Common myeloid progenitor, CD34-positive (primary cell): ENCODE measurements at regions not wholly inside any gene's neighbourhood (a gene's known extent, or its start where the extent isn't known, plus 50 kb on each side); places are given as distances from the start of the nearest gene placed in this dataset.

Source experiments
- CTCF ChIA-PET: fragments of 350-600 bp; sonication (Branson Sonifier 250); formaldehyde crosslinking; loops from one replicate; lab custom pipeline; 2021; ENCODE audit warnings: antibody characterized with exemption; lab: Charles Lee
- POLR2A ChIA-PET: fragments of 350-600 bp; sonication (Branson Sonifier 250); formaldehyde crosslinking; loops from one replicate; lab custom pipeline; 2021; ENCODE audit warnings: antibody characterized with exemption; lab: Charles Lee
- DNase-seq, 3 donors: peaks; one replicate each; pipeline versions ENCODE4 v3.0.0 to v3.0.0-alpha.2; 2013
- H3K27ac ChIP-seq, 2 experiments: 1 replicate in 1 of 2; 2 replicates in 1 of 2; pipeline ENCODE4 v1.7.0; 2013; ENCODE audit warnings: inconsistent platforms in 2 of 2, low read length in 2 of 2, mild to moderate bottlenecking in 2 of 2, low read depth in 1 of 2, moderate library complexity in 1 of 2; ENCODE audit not compliant: severe bottlenecking in 2 of 2, insufficient read depth in 1 of 2, poor library complexity in 1 of 2
- H3K27me3 ChIP-seq, 5 experiments: replicated peaks in 2 of 5; 1 replicate in 3 of 5; 2 replicates in 2 of 5; pipeline versions ENCODE4 v1.6.1 to v1.7.0; 2013; ENCODE audit warnings: low read length in 4 of 5, mild to moderate bottlenecking in 2 of 5, moderate library complexity in 2 of 5, inconsistent platforms in 1 of 5; ENCODE audit not compliant: insufficient read depth in 5 of 5, control insufficient read depth in 4 of 5
- H3K36me3 ChIP-seq, 4 experiments: 1 replicate in 2 of 4; 2 replicates in 2 of 4; pipeline versions ENCODE4 v1.6.1 to v1.7.0; 2013; ENCODE audit warnings: low read length in 3 of 4, control low read depth in 1 of 4, mild to moderate bottlenecking in 1 of 4; ENCODE audit not compliant: control insufficient read depth in 4 of 4, insufficient read depth in 4 of 4
- H3K4me1 ChIP-seq, 4 experiments: 1 replicate in 3 of 4; 2 replicates in 1 of 4; pipeline versions ENCODE4 v1.6.1 to v1.7.1; 2013; ENCODE audit warnings: low read length in 3 of 4, mild to moderate bottlenecking in 3 of 4, control low read depth in 1 of 4, inconsistent platforms in 1 of 4, moderate library complexity in 1 of 4; ENCODE audit not compliant: control insufficient read depth in 4 of 4, insufficient read depth in 4 of 4; ENCODE audit errors: control extremely low read depth in 1 of 4
- H3K4me3 ChIP-seq, 7 experiments: 1 replicate in 4 of 7; 2 replicates in 3 of 7; pipeline versions ENCODE4 v1.5.1 to v1.7.0; 2013; ENCODE audit warnings: mild to moderate bottlenecking in 7 of 7, low read length in 6 of 7, moderate library complexity in 6 of 7, inconsistent platforms in 2 of 7, low read depth in 2 of 7, control low read depth in 1 of 7; ENCODE audit not compliant: insufficient read depth in 4 of 7, control insufficient read depth in 1 of 7; ENCODE audit errors: extremely low read depth in 1 of 7
- H3K9me3 ChIP-seq, 5 experiments: 1 replicate in 4 of 5; 2 replicates in 1 of 5; pipeline versions ENCODE4 v1.6.1 to v1.7.1; 2013; ENCODE audit warnings: low read length in 4 of 5, mild to moderate bottlenecking in 2 of 5, inconsistent platforms in 1 of 5, low read depth in 1 of 5, moderate library complexity in 1 of 5; ENCODE audit not compliant: control insufficient read depth in 4 of 5, insufficient read depth in 2 of 5; ENCODE audit errors: control extremely low read depth in 1 of 5
- WGBS: methylation state at CpG from one replicate; pipeline ENCODE4 v1.1.5; 2013; ENCODE audit not compliant: insufficient coverage; 5-methylcytosine and 5-hydroxymethylcytosine counted together

GRCh38 chrX:9349572-9350494 lies 115.0 kb upstream of the TBL1X start:
- no peak for DNase-seq
- Histone ChIP-seq H3K9me3 (no peaks in the 10 kb centered on the region), H3K27me3 (no peaks in the 10 kb centered on the region), H3K27ac (peak overlapping the region in 1 of 2 experiments; percentile 85), H3K4me3 (peak overlapping the region in 1 of 7 experiments; percentile 20), H3K36me3 (no peaks in the 10 kb centered on the region), H3K4me1 (peaks cover 7 to 57% (median 41%) of the 10 kb centered on the region in 4 experiments)
- 84% methylated on average over 6 of the region's 11 CpGs for WGBS
- ChIA-PET CTCF (interaction anchor here (1.2 to 1.6 kb wide), 2 partner anchors 9 to 20 kb away, joined by 4 to 5 read pairs; no protein-coding TSS in a partner anchor), POLR2A (no interaction called here)

GRCh38 chrX:9351126-9351525 lies 113.7 kb upstream of the TBL1X start:
- no peak for DNase-seq
- Histone ChIP-seq H3K4me1 (peaks cover 10 to 70% (median 47%) of the 10 kb centered on the region in 4 experiments), H3K36me3 (no peaks in the 10 kb centered on the region), H3K27ac (peak overlapping the region; percentile 9 to 85), H3K4me3 (no peak overlapping the region), H3K27me3 (no peaks in the 10 kb centered on the region), H3K9me3 (no peaks in the 10 kb centered on the region)
- CTCF ChIA-PET, result interaction anchor here (1.6 kb wide), 1 partner anchor 19 kb away, joined by 5 read pairs; no protein-coding TSS in a partner anchor
- POLR2A ChIA-PET, result no interaction called here
- WGBS, result 100% methylated on average over 1 of the region's 3 CpGs

GRCh38 chrX:9352243-9352642 lies 112.6 kb upstream of the TBL1X start:
- CTCF ChIA-PET, result interaction anchor here (0.6 to 2.0 kb wide), 2 partner anchors 111 to 536 kb away, joined by 3 to 9 read pairs; no protein-coding TSS in a partner anchor
- peak overlapping the region; percentile 72 to 85 for H3K27ac ChIP-seq
- no peaks in the 10 kb centered on the region for H3K36me3 ChIP-seq
- WGBS, result 22% methylated on average over 3 of the region's 4 CpGs
- H3K4me1 ChIP-seq, result peaks cover 10 to 75% (median 51%) of the 10 kb centered on the region in 4 experiments
- H3K9me3 ChIP-seq, result no peaks in the 10 kb centered on the region
- peak overlapping the region in 6 of 7 experiments; percentile 39 to 73 (median 56) for H3K4me3 ChIP-seq
- no peaks in the 10 kb centered on the region for H3K27me3 ChIP-seq
- DNase-seq, result peak; percentile 24 to 69 (median 59)
- POLR2A ChIA-PET, result no interaction called here

- WGBS, result 15% methylated on average over 13 of the region's 15 CpGs
- Histone ChIP-seq H3K27me3 (no peaks in the 10 kb centered on the region), H3K4me1 (peaks cover 10 to 81% (median 55%) of the 10 kb centered on the region in 4 experiments), H3K27ac (peak overlapping the region; percentile 72 to 85), H3K9me3 (no peaks in the 10 kb centered on the region), H3K4me3 (peak overlapping the region in 6 of 7 experiments; percentile 39 to 73 (median 56)), H3K36me3 (no peaks in the 10 kb centered on the region)
- ChIA-PET POLR2A (no interaction called here), CTCF (interaction anchor here (0.6 to 2.0 kb wide), 2 partner anchors 110 to 536 kb away, joined by 3 to 9 read pairs; no protein-coding TSS in a partner anchor)
- peak; percentile 82 to 96 (median 96) for DNase-seq
Observed at GRCh38 chrX:9352694-9353411, 112.0 kb upstream of the TBL1X start.

- Histone ChIP-seq H3K36me3 (no peaks in the 10 kb centered on the region), H3K4me3 (no peak overlapping the region), H3K4me1 (peaks cover 10 to 74% (median 53%) of the 10 kb centered on the region in 4 experiments), H3K27me3 (no peaks in the 10 kb centered on the region), H3K9me3 (no peaks in the 10 kb centered on the region), H3K27ac (no peak overlapping the region)
- CTCF ChIA-PET, result interaction anchor here (1.2 kb wide), 1 partner anchor 25 kb away, joined by 3 read pairs; no protein-coding TSS in a partner anchor
- WGBS, result 94% methylated on average over 9 of the region's 9 CpGs
- POLR2A ChIA-PET, result no interaction called here
- DNase-seq, result no peak
Observed at GRCh38 chrX:9354918-9355317, 109.9 kb upstream of the TBL1X start.

GRCh38 chrX:9355739-9356138 lies 109.1 kb upstream of the TBL1X start:
- WGBS, result 84% methylated on average over 8 of the region's 9 CpGs
- H3K4me3 ChIP-seq, result no peak overlapping the region
- no peaks in the 10 kb centered on the region for H3K9me3 ChIP-seq
- H3K27ac ChIP-seq, result no peak overlapping the region
- no peaks in the 10 kb centered on the region for H3K27me3 ChIP-seq
- peaks cover 9 to 65% (median 45%) of the 10 kb centered on the region in 4 experiments for H3K4me1 ChIP-seq
- H3K36me3 ChIP-seq, result no peaks in the 10 kb centered on the region
- CTCF ChIA-PET, result no interaction called here
- POLR2A ChIA-PET, result no interaction called here
- peak in 2 of 3 donors; percentile 45 to 56 for DNase-seq
